Tibial nerve (tissue), 4 donors: ENCODE measurements at regions not wholly inside any gene's neighbourhood (a gene's known extent, or its start where the extent isn't known, plus 50 kb on each side); places are given as distances from the start of the nearest gene placed in this dataset.

Experiments used
- DNase-seq, 2 donors: peaks; one replicate each; pipeline ENCODE4 v3.0.0-alpha.2; 2019; ENCODE audit warnings: low spot score in 2 of 2
- H3K27ac ChIP-seq, 4 donors: fragments of 200-600 bp; sonication (generic) in 3 of 4; one replicate each; pipeline ENCODE4 v1.5.1; 2017 to 2019; ENCODE audit warnings: mild to moderate bottlenecking in 1 of 4
- H3K27me3 ChIP-seq, 2 donors: fragments of 200-600 bp; sonication (generic) in 1 of 2; one replicate each; pipeline versions ENCODE4 v1.5.1 to v1.6.0; 2017 to 2019
- H3K36me3 ChIP-seq, 3 donors: fragments of 200-600 bp; sonication (generic); one replicate each; pipeline ENCODE4 v1.5.1; 2018 to 2019
- H3K4me1 ChIP-seq, 4 donors: fragments of 200-600 bp; sonication (generic) in 3 of 4; one replicate each; pipeline ENCODE4 v1.5.1; 2017 to 2019
- H3K4me3 ChIP-seq, 4 donors: fragments of 200-600 bp; sonication (generic) in 3 of 4; one replicate each; pipeline ENCODE4 v1.5.1; 2017 to 2019; ENCODE audit warnings: mild to moderate bottlenecking in 1 of 4, moderate library complexity in 1 of 4
- H3K9me3 ChIP-seq, 4 donors: fragments of 200-600 bp; sonication (generic) in 3 of 4; one replicate each; pipeline ENCODE4 v1.5.1; 2017 to 2019
- CTCF ChIP-seq, 5 experiments: fragments of 200-600 bp in 3 of 5; fragments of 450-650 bp in 2 of 5; sonication (generic) in 3 of 5; IDR thresholded peaks; one replicate each; pipeline ENCODE4 v1.5.1; 2016 to 2019; ENCODE audit warnings: antibody characterized with exemption in 5 of 5, mild to moderate bottlenecking in 3 of 5, moderate library complexity in 2 of 5
- EP300 ChIP-seq, 2 donors: sonication (generic); formaldehyde crosslinking; IDR thresholded peaks; one replicate each; pipeline ENCODE4 v1.6.1; 2017; ENCODE audit warnings: antibody characterized with exemption in 2 of 2, mild to moderate bottlenecking in 1 of 2
- POLR2A ChIP-seq, 2 donors: fragments of 450-650 bp; IDR thresholded peaks; one replicate each; pipeline ENCODE4 v1.6.1; 2017; ENCODE audit warnings: antibody characterized with exemption in 2 of 2, mild to moderate bottlenecking in 2 of 2, moderate library complexity in 2 of 2
- WGBS, 2 donors: methylation state at CpG; one replicate each; pipeline ENCODE4 v1.1.5; 2018; 5-methylcytosine and 5-hydroxymethylcytosine counted together

- Histone ChIP-seq H3K27ac (no peak overlapping the region), H3K36me3 (no peaks in the 10 kb centered on the region), H3K4me1 (no peaks in the 10 kb centered on the region), H3K4me3 (no peak overlapping the region), H3K27me3 (no peaks in the 10 kb centered on the region), H3K9me3 (no peaks in the 10 kb centered on the region)
- TF ChIP-seq CTCF (IDR thresholded peaks at IDR 0.05) = no peak
- no peak for TF ChIP-seq POLR2A (IDR thresholded peaks at IDR 0.05)
- TF ChIP-seq EP300 (IDR thresholded peaks at IDR 0.05) = no peak
- no peak for DNase-seq
- 80 to 88% methylated on average over 1 of the region's 1 CpG for WGBS, 2 donors
These were observed 228.5 kb downstream of the FRK start for GRCh38 chr6:115832186-115832585.

GRCh38 chr6:115830895-115831294 lies 229.8 kb downstream of the FRK start:
- Histone ChIP-seq H3K4me1 (no peaks in the 10 kb centered on the region), H3K4me3 (no peak overlapping the region), H3K27me3 (no peaks in the 10 kb centered on the region), H3K9me3 (no peaks in the 10 kb centered on the region), H3K36me3 (no peaks in the 10 kb centered on the region), H3K27ac (no peak overlapping the region)
- DNase-seq = no peak
- no peak for TF ChIP-seq CTCF (IDR thresholded peaks at IDR 0.05)
- 55 to 60% methylated on average over 2 of the region's 2 CpGs for WGBS, 2 donors

GRCh38 chr6:115821798-115822197 lies 238.9 kb downstream of the FRK start:
- 67 to 92% methylated on average over 2 of the region's 2 CpGs for WGBS, 2 donors
- Histone ChIP-seq H3K27me3 (no peaks in the 10 kb centered on the region), H3K4me3 (no peak overlapping the region), H3K9me3 (no peaks in the 10 kb centered on the region), H3K36me3 (no peaks in the 10 kb centered on the region), H3K27ac (no peak overlapping the region), H3K4me1 (no peaks in the 10 kb centered on the region)
- no peak for DNase-seq
- TF ChIP-seq CTCF (IDR thresholded peaks at IDR 0.05) (no peak), EP300 (IDR thresholded peaks at IDR 0.05) (no peak), POLR2A (IDR thresholded peaks at IDR 0.05) (no peak)

GRCh38 chr6:115819506-115819905 lies 241.2 kb downstream of the FRK start:
- no peaks in the 10 kb centered on the region for H3K4me1 ChIP-seq
- 87 to 91% methylated on average over 4 of the region's 4 CpGs for WGBS, 2 donors
- TF ChIP-seq EP300 (IDR thresholded peaks at IDR 0.05) = no peak
- TF ChIP-seq POLR2A (IDR thresholded peaks at IDR 0.05) = no peak
- TF ChIP-seq CTCF (IDR thresholded peaks at IDR 0.05) = no peak
- no peaks in the 10 kb centered on the region for H3K27me3 ChIP-seq
- no peaks in the 10 kb centered on the region for H3K36me3 ChIP-seq
- no peak overlapping the region for H3K4me3 ChIP-seq
- H3K27ac ChIP-seq = no peak overlapping the region
- no peak for DNase-seq
- H3K9me3 ChIP-seq = no peaks in the 10 kb centered on the region

GRCh38 chr6:115817161-115817560 lies 243.5 kb downstream of the FRK start:
- H3K36me3 ChIP-seq = no peaks in the 10 kb centered on the region
- DNase-seq = no peak
- no peak for TF ChIP-seq POLR2A (IDR thresholded peaks at IDR 0.05)
- TF ChIP-seq CTCF (IDR thresholded peaks at IDR 0.05) = no peak
- no peak for TF ChIP-seq EP300 (IDR thresholded peaks at IDR 0.05)
- H3K9me3 ChIP-seq = no peaks in the 10 kb centered on the region
- H3K27ac ChIP-seq = no peak overlapping the region
- H3K4me1 ChIP-seq = no peaks in the 10 kb centered on the region
- no peak overlapping the region for H3K4me3 ChIP-seq
- 38 to 42% methylated on average over 2 of the region's 2 CpGs for WGBS, 2 donors
- no peaks in the 10 kb centered on the region for H3K27me3 ChIP-seq
